WTC11 (cell line): ENCODE measurements at regions not wholly inside any gene's neighbourhood (a gene's known extent, or its start where the extent isn't known, plus 50 kb on each side); places are given as distances from the start of the nearest gene placed in this dataset.

ENCODE experiments used
- FOXJ3 ChIP-seq: sonication (generic); formaldehyde crosslinking; IDR thresholded peaks from 2 replicates; pipeline ENCODE4 v1.9.0; 2021; ENCODE audit warnings: missing genetic modification reagents, mild to moderate bottlenecking, borderline replicate concordance
- FOXP1 ChIP-seq: sonication (generic); formaldehyde crosslinking; IDR thresholded peaks from 2 replicates; pipeline ENCODE4 v1.8.0; 2022; ENCODE audit warnings: missing genetic modification reagents, mild to moderate bottlenecking, moderate library complexity, borderline replicate concordance
- TF ChIP-seq, protein P1 (sequence below): sonication (generic); formaldehyde crosslinking; IDR thresholded peaks from 2 replicates; pipeline ENCODE4 v1.8.0; 2023; ENCODE audit warnings: missing genetic modification reagents
- TF ChIP-seq, protein P2 (sequence below): fragments of 200-600 bp; IDR thresholded peaks from 2 replicates; pipeline ENCODE4 v1.8.0; 2022; ENCODE audit warnings: antibody characterized with exemption
- TF ChIP-seq, protein P3 (sequence below): sonication (generic); formaldehyde crosslinking; IDR thresholded peaks from 2 replicates; pipeline ENCODE4 v1.8.0; 2022; ENCODE audit warnings: mild to moderate bottlenecking, missing genetic modification reagents

DNA sequence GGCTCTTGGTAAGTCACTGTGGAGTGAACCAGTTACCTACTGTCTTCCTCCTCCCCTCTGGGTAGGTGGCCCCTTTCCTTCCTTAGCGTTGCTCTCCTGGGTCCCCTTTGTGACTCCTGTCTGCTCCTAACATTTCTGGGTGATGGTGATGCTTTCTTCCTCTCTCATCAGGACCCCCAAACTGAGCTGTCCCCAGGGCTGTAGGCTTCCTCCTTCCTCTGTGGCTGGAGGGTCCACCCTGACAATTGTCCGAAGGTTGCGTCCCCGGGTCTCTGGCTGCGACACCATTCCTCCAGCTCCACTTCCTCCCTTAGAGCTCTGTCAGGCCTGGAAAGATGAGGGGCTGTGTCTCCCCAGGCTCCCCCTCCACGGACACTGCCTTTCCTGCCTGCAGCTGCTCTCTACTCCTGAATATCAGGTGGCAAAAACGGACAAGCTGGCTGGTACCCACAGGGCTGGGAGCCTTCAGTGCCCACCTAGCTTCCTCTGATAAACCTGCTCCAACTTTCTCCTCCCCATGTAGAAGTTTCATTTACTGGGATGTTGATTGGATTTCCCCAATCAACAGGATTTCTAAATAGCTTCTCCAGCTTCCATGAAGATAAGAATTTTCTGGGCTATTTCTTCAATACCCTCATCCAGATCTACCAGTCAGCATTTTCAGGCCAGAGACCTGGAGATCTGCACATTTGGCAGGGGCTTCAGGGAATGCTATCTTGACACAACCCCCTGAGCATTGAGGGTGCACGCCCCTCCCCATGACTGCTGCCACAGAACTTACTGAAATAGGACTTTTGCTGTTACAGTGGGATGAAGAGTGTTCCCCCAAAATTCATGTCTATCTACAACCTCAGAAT lies 506.5 kb downstream of the TCERG1L start:
- TF ChIP-seq FOXJ3 (CRISPR knock-in tag) (no peak), FOXP1 (CRISPR knock-in tag) (no peak)
- TF ChIP-seq, protein P1, sequence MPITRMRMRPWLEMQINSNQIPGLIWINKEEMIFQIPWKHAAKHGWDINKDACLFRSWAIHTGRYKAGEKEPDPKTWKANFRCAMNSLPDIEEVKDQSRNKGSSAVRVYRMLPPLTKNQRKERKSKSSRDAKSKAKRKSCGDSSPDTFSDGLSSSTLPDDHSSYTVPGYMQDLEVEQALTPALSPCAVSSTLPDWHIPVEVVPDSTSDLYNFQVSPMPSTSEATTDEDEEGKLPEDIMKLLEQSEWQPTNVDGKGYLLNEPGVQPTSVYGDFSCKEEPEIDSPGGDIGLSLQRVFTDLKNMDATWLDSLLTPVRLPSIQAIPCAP (CRISPR knock-in tag) = no peak
- TF ChIP-seq, protein P2, sequence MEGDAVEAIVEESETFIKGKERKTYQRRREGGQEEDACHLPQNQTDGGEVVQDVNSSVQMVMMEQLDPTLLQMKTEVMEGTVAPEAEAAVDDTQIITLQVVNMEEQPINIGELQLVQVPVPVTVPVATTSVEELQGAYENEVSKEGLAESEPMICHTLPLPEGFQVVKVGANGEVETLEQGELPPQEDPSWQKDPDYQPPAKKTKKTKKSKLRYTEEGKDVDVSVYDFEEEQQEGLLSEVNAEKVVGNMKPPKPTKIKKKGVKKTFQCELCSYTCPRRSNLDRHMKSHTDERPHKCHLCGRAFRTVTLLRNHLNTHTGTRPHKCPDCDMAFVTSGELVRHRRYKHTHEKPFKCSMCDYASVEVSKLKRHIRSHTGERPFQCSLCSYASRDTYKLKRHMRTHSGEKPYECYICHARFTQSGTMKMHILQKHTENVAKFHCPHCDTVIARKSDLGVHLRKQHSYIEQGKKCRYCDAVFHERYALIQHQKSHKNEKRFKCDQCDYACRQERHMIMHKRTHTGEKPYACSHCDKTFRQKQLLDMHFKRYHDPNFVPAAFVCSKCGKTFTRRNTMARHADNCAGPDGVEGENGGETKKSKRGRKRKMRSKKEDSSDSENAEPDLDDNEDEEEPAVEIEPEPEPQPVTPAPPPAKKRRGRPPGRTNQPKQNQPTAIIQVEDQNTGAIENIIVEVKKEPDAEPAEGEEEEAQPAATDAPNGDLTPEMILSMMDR = no peak
- TF ChIP-seq, protein P3, sequence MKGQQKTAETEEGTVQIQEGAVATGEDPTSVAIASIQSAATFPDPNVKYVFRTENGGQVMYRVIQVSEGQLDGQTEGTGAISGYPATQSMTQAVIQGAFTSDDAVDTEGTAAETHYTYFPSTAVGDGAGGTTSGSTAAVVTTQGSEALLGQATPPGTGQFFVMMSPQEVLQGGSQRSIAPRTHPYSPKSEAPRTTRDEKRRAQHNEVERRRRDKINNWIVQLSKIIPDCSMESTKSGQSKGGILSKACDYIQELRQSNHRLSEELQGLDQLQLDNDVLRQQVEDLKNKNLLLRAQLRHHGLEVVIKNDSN (CRISPR knock-in tag) = no peak
